ENCODE measurements at regions not wholly inside any gene's neighbourhood (a gene's known extent, or its start where the extent isn't known, plus 50 kb on each side); places are given as distances from the start of the nearest gene placed in this dataset.

GRCh38 chr3:106332129-106332528, 463.3 kb upstream of the CBLB start:
- Histone ChIP-seq H3K9me3 (ENCODE audit: control insufficient read depth in 4 of 4, low read length in 3 of 4) (no peaks in the 10 kb centered on the region), H3K4me3 (ENCODE audit: low read depth in 1 of 3, low read length in 3 of 3) (no peak overlapping the region), H3K4me1 (ENCODE audit: control insufficient read depth in 4 of 4, insufficient read depth in 4 of 4, low read length in 3 of 4) (no peaks in the 10 kb centered on the region), H3K27ac (ENCODE audit: low read depth in 1 of 2, low read length in 2 of 2) (no peak overlapping the region), H3K36me3 (ENCODE audit: control insufficient read depth in 4 of 4, insufficient read depth in 3 of 4, low read depth in 1 of 4, low read length in 3 of 4) (no peaks in the 10 kb centered on the region), H3K9ac (ENCODE audit: low read depth in 1 of 2, low read length in 2 of 2) (no peak overlapping the region), H3K27me3 (ENCODE audit: control insufficient read depth in 4 of 4, insufficient read depth in 4 of 4, low read length in 3 of 4) (no peaks in the 10 kb centered on the region)
- no peak for TF ChIP-seq REST (IDR thresholded peaks at IDR 0.05)
- TF ChIP-seq FOXA1 (IDR thresholded peaks at IDR 0.05) = no peak
- TF ChIP-seq YY1 (IDR thresholded peaks at IDR 0.05) = no peak
- no peak for TF ChIP-seq ATF3 (IDR thresholded peaks at IDR 0.05)
- TF ChIP-seq RAD21 (IDR thresholded peaks at IDR 0.05) = no peak
- no peak for TF ChIP-seq FOXA2 (IDR thresholded peaks at IDR 0.05)
- TF ChIP-seq CTCF (IDR thresholded peaks at IDR 0.05; ENCODE audit: low read depth, low read length, missing input control) = no peak
- TF ChIP-seq NR2F2 (IDR thresholded peaks at IDR 0.05) = no peak
- no peak for TF ChIP-seq EGR1 (IDR thresholded peaks at IDR 0.05; ENCODE audit: low read depth in 2 of 2)
- 85% methylated on average over 1 of the region's 1 CpG for WGBS
- DNase-seq (ENCODE audit: low spot score) = no peak

GRCh38 chr3:106332884-106333283, 464.1 kb upstream of the CBLB start:
- H3K9ac ChIP-seq (ENCODE audit: low read depth in 1 of 2, low read length in 2 of 2) = no peak overlapping the region
- no peak overlapping the region for H3K27ac ChIP-seq (ENCODE audit: low read depth in 1 of 2, low read length in 2 of 2)
- no peak for DNase-seq (ENCODE audit: low spot score)
- WGBS = 91% methylated on average over 2 of the region's 2 CpGs
- H3K4me3 ChIP-seq (ENCODE audit: low read depth in 1 of 3, low read length in 3 of 3) = no peak overlapping the region
- no peaks in the 10 kb centered on the region for H3K36me3 ChIP-seq (ENCODE audit: control insufficient read depth in 4 of 4, insufficient read depth in 3 of 4, low read depth in 1 of 4, low read length in 3 of 4)
- H3K4me1 ChIP-seq (ENCODE audit: control insufficient read depth in 4 of 4, insufficient read depth in 4 of 4, low read length in 3 of 4) = no peaks in the 10 kb centered on the region
- TF ChIP-seq NR2F2 (IDR thresholded peaks at IDR 0.05) (no peak), YY1 (IDR thresholded peaks at IDR 0.05) (no peak), CTCF (IDR thresholded peaks at IDR 0.05; ENCODE audit: low read depth, low read length, missing input control) (no peak), REST (IDR thresholded peaks at IDR 0.05) (no peak), MAX (IDR thresholded peaks at IDR 0.05) (no peak), ATF3 (IDR thresholded peaks at IDR 0.05) (no peak), SP1 (IDR thresholded peaks at IDR 0.05) (no peak), HNF4G (IDR thresholded peaks at IDR 0.05) (no peak), HNF4A (conservative IDR thresholded peaks at IDR 0.05) (no peak), FOXA1 (IDR thresholded peaks at IDR 0.05) (no peak)
- no peaks in the 10 kb centered on the region for H3K27me3 ChIP-seq (ENCODE audit: control insufficient read depth in 4 of 4, insufficient read depth in 4 of 4, low read length in 3 of 4)
- no peaks in the 10 kb centered on the region for H3K9me3 ChIP-seq (ENCODE audit: control insufficient read depth in 4 of 4, low read length in 3 of 4)

Data from liver (tissue), 8 donors.